GM04504 (cell line): ENCODE measurements at regions not wholly inside any gene's neighbourhood (a gene's known extent, or its start where the extent isn't known, plus 50 kb on each side); places are given as distances from the start of the nearest gene placed in this dataset.

Experiments
- DNase-seq: peaks from one replicate; pipeline ENCODE4 v3.0.0-alpha.2; 2012; ENCODE audit warnings: low read depth

DNA sequence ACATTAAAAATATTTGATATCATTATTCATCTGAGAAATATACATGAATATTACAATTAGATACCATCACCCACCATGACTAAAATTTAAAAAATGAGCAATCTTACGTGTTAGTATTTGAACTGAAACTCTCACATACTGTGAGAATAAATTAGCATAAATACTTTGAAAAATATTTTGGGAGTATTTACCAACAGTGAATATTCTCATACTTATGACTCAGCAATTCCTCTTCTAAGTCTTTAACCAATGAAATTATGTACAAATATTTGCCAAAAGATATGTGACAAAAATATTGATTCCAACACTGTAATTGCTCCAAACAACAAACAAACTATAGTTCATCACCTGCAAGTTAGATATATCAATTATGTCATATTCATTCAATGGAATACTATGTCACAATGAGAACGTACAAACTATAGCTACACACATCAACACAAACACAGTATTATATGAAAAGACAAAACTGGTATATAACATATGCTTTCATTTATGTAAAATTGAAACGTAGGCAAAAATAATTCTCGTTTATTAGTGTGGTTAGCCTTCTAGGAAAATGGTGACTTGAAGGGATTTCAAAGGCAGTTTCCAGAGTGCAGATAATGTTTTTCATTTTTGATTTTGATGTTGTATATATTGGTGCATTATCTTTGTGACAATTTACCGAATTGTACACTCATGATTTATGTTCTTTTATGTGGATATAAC is 742.2 kb downstream of the SLC16A7 start:
- no peak for DNase-seq

DNA sequence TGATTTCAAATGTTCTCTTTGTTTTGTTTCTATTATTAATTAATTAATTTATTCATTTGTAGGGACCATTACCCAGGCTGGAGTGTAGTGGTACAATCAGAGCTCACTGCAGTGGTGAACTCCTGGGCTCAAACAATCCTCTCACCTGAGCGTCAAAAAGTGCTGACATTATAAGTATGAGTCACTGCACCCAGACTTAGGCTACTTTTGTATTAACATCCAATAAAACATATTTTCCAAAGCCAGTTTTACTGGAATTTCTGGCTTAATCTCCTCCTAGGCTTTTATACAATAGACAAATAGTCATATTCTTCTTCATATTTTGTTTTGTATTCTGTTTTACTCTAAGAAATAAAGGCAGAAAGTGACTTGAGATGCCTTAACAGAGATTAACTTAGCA is 749.6 kb downstream of the SLC16A7 start:
- no peak for DNase-seq

DNA sequence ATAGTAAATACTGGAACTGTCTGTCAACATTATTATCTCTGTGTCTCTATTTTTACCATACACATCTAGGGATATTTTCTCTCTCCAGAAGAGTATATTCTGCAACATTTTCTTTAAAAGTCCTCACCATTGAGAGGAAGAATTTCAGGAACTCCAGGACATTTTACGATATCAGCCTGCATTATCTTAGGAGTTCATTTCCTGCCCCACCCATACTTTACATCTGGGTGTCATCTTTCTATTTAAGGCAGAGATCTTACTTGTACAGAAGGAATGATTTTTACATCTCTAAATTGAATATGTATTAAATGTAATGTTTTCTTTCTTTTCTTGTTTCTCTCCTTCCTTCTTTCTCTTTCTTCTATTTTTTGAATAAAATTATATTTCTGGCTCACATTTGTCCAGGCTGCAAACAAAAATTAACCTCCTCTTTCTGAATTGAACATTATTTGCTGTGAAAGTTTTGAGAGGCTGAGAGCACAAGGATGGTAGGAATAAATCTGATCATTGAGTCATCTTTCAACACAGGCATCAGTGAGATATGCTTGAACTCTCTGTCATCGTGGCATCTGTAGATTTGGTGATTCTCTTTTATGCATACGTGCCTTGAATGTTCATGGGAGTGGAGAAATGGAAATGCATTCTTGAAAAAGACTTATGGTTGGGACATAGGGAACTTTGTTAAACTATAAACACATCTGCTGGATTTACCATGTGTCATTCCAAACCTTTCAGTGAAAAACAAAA is 753.6 kb downstream of the SLC16A7 start:
- DNase-seq = no peak

DNA sequence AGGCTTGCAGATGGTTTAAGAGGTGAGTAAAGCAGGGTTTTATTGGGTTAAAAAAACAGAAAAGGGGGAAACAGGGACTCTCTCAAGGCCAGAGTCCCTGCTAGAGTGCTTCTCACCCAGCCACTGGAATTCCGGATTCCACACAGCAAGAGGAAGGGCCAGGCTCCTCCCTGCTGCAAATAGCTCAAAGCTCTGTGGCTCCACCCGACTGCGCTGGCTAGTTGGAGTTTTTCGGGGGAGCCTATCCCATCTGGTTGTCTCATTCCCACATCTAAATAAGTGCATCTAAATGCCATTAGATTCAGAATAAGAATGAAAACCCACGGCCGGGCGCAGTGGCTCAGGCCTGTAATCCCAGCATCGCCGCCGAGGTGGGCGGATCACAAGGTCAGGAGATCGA is 791.5 kb downstream of the SLC16A7 start:
- DNase-seq = no peak

DNA sequence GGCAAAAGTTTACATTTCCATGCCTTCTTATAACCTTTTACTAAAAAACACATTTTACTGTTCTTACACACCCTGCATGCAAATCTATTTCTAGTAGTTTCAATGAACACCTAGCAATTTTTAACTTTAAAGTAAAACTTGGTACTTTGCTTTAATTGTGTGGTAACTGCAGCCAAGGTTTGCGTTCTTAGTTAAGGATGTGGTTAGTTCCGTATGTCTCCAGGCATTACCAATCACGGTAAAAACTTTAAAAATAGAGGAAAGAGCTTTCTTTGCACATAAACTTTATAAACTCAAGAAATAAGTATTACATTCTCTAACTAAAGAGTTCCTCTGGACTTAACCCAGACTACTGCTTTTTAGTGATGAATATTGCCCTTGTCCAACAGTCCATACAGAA is 795.2 kb downstream of the SLC16A7 start:
- DNase-seq = no peak

DNA sequence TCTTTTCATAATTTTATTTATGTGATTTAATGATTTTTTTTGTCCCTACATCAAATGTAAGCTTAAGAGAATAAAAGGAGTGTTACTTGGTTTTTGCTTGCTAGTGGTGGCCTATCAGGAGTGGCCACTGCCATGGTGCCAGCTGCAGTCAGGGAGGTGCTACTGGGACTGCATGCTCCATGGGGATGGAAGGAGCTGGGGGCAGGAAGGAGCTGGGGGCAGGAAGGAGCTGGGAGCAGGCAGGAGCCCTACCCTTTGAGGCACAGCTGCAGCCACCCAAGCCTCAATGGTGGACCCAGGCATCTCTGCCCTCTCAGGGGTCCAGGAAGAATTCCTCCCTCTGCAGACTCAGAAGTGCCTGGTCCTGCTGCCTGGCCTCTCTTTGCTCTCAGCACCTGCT is 796.0 kb downstream of the SLC16A7 start:
- DNase-seq = no peak

DNA sequence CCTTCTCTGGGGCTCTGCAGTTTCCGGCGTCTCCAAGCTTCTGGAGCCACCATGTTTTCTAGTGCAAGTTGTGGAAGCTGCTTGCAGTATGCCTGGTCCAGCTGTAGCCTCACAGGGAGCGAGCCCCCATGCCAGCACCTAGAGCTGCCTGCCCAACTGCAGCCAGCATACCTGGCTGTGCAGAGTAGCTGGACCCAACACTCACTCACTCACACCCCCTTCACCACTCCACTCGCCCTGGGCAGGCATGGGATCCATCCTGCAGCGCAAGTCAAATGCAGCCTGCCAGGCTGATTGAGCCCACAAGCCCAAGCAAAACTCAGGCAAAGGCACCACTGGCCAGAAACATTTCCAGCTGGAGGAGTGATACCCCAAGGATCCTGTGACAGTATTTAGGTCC is 797.3 kb downstream of the SLC16A7 start:
- DNase-seq = no peak

DNA sequence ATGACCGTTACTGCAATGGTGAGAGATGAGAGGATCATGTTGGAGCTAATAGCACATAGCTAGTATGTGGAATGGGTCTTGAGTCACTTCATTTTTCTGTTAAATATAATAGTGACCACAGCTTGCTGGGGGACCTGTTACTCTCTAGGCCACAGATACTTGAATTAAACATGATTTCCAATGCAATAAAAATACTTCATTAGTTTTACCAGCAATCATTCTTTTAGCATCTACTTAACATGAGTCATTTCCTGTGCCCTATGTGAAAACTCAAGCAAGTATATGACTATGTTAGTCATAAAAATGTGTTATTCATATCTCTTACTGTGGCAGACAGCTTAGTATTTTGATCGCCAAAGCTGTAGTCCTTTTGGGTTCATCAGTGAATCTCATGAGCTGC is 798.8 kb downstream of the SLC16A7 start:
- peak; percentile 72 for DNase-seq

DNA sequence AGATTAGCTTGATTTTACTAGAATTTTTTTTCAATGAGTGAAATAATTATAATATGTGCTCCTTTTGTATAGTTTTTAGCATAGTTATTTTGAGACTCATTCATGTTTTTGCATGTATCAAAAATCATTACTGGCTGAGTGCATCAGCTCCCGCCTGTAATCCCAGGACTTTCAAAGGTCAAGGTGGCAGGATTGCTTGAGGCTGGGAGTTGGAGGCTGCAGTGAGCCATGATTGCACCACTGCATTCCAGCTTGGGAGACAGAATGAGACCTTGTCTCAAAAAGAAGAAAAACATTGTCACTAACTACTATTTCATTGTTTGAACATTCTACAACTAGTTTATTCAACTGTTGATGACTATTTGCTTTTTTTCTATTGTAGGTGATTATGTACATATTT is 802.7 kb downstream of the SLC16A7 start:
- DNase-seq = no peak

DNA sequence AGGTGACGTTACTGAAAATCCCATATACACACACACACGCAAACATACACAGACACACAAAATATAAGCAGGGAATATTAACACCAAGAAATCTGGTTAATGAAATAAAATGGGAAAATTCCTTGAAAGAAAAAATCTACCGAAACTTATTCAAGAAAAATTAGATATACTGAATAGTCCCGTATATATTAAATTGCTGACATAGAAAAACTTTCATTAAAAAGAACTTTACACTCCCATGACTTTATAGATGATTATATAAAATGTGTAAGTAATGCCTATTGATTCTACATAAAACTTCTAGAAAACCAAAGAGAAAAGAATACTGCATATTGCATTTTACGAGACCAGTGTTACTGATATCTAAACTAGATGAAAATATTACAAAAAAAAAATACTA is 803.2 kb downstream of the SLC16A7 start:
- DNase-seq = no peak

DNA sequence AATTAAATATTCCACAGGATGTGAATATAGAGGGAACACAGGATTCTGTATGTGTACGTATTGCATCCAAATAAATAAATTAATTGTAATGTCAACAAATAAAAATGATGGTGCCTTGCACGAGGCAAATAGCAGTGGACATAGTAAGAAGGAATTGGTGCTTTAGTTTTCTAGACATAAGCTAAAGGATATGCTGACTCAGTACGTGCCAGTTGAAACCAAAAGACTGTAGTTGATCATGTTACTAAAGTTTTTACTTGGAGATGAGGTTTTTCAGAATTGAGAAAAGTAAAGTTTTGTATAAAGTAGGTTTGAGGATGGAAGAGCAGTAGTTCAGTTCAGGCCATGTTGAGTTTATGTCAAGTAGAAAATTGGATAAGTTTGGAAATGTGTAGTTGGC is 807.2 kb downstream of the SLC16A7 start:
- DNase-seq = no peak

DNA sequence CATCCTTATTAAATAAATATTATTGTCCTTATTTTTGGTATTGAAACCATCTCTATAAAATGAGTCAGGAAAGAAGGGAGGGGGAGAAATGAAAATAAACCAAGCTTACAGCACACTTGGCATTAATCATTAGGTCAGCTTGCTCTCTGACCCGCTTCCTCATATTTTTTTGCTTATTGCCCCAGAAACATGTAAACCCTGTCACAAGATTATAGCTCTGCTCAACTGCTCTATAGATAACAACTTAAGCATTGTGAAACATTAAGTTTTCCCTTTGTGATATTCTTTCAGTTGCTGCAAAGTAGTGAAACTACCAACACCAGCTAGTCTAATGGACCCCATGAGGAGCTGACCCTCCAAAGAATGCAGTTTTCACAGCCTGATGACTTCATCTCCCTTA is 819.5 kb downstream of the SLC16A7 start:
- DNase-seq = no peak

DNA sequence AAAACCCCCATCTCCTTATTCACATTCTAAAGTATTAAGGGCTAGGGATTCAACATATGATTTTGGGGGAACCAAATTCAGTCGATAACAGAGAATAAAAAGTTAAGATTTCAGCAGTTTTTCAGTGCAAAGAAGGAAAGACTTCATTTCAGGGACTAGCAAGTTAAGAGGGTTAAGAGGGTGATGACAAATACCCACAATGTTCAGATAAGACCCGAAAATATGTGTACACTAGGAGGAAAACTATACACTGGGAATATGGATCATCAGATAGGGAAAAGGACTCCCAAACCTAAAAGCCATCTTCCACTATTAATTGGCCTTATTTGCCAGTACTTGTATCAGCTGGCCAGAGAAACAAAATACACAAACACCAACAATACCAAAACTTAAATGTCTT is 824.2 kb downstream of the SLC16A7 start:
- no peak for DNase-seq

DNA sequence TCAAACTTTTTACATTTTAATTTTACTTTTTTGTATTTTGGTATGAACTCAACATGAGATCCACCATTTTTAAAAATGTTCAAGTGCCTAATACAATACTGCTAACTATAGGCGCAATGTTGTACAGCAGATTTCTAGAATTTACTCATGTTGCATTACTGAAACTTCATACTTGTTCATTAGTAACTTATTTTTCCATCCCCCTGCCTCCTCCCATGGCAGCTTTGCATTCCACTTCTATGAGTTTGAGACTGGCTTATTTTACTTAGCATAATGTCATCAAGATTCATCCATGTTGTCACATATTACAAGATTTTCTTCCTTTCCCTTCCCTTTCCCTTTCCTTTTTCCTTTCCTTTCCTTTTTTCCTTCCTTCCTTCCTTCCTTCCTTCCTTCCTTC is 825.9 kb downstream of the SLC16A7 start:
- DNase-seq = no peak

DNA sequence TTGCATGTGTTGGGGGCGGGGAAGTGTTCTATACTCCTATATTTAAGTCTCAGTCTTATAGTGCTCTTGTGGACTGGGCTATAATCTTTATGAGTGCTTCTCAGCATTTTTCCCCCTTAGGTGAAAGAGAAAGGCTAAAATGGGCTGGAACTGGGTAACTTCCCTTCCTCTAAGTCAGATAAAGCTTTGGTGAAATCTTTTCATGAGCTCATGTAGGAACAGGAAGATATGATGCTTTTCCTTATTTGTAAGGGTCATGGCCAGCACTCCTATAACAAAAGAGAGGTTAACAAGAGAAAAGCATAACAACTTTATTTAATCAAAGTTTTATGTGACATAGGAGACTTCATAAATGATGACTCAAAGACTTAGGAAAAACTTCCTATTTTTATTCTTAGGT is 841.5 kb downstream of the SLC16A7 start:
- no peak for DNase-seq

DNA sequence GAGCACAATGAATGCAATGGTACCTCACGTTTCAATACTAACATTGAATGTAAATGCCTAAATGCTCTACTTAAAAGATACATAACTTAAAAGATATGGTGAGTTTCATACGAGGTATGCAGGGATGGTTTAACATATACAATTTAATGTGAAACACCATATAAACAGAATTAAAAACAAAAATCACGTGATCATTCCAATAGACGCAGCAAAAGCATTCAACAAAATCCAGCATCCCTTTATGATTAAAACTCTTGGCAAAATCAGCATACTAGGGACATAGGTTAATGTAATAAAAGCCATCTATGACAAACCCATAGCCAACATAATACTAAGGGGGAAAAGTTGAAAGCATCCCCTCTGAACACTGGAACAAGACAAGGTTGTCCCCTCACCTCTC is 845.7 kb downstream of the SLC16A7 start:
- no peak for DNase-seq

DNA sequence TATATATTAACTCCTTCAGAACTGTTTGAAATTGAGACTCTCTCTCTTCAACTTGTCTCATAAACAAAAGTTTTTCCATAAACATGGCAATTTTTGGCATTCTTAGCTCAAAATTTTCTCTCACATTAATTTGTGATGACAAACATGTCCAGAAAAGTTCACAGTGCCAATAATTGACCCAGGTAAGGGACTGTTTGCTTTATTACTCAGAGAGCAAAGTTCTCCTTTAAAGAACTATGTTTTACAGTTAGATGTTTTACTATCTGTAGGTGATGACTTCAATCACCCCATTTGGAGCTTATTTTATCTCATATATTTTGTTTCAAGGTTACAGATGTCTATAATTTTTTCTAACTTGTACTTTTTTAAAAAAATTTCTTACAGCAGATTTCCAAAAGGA is 855.6 kb downstream of the SLC16A7 start:
- no peak for DNase-seq

DNA sequence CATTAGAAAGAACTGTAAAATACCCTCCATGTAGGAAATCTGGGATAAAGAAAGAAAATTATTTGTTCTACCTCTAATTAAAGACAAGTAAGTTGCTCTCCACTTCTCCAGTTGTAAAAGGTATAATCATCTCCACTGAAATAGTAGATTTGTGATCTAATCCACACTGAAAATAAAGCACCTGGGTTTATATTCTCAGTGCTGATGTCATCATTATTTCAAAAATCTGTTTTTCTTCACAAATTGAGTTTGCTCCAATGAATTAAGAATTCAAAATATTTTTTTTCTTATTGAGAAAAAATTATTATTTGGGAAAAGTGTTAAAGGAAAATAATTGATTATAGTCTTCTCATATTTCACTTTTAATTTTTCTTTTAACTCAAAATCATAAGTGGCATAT is 869.2 kb downstream of the SLC16A7 start:
- DNase-seq = no peak

DNA sequence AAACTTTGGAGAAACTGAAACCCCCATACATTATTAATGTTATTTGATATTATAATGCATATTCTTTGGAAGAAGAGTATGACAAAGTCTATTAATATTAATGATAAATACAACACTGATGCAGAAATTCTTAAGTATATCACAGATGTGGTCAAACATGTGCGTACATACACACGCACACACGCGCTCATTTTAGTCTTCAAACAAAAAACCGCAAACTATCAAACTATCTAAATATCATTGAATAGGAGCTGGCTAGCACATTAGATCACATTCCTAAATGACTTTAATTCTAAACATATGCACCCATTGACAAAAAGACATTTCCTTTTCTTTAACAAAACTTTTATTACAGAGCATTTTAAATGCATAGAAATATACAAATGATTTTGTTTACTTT is 872.7 kb downstream of the SLC16A7 start:
- DNase-seq = no peak

DNA sequence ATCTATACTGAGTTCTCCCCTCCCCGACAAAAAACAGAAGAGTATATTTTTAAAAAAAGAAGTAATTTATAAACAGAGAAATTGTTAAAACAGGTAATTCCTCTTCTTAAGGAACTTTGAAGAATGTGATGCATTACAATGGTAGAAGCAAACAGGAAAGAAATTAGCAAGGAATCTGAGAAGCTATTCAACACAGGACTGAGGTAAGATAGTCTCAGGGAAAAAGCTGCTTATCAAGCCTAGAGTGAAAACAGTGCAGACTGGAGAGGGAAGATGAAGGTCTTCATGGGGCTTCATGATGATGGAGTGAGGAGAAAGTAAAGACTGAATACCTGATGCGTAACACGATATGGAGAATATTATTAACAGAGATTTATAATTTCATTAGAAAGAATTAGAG is 880.0 kb downstream of the SLC16A7 start:
- DNase-seq = no peak

DNA sequence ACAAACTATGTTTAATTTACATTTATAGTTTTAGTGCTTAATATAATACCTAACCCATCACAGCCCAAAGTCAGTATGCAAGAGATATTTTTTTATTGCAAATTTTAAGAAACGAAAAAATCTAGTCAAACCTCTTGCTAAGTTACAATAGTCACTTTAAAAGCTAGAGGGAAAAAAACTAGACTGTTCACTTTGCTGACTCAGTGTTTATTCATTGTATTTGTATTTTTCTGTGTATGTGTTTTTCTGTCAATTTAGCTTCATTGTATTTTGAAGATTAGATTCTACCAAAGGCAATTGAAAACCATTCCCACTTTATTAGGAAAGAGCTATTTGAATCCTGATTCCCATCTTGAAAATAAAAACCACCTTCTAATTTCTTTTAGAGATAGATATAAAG is 891.5 kb downstream of the SLC16A7 start:
- no peak for DNase-seq

DNA sequence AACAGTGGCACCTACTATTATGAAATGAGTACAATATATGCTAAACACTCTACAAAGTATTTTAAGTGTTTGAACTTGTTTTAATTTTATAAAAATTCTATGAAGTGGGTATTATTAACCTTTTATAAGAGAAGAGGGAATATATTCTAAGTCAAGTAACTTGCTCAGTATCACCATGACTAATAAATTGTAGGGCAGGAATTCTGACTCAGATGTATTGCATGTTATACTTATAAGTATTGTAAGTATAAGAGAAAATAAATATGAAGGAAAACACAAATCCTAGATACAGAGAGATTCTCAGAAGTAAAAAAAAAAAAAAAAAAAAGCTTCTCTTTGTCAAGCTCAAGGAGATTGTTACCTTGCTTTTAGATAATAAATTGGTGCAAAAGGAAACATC is 893.2 kb downstream of the SLC16A7 start:
- DNase-seq = no peak

DNA sequence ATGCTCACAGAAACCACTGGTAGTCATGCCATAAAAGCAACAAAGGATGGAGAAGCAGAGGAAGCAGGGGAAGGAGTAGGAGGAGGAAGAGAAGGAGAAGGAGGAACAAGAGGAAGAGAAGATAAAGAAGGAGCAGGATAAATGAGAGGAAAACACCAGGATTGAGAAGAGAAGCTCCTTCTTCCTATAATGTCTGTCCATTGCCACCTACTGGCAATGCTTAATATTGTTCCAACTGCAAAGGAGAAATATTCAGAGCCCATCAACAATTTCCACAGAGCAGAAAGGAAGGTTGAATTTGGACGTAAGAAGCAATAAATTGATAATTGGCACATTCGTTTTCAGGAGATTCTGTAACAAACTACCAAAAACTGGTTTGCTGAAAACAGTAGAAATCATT is 898.4 kb downstream of the SLC16A7 start:
- DNase-seq = peak; percentile 28

DNA sequence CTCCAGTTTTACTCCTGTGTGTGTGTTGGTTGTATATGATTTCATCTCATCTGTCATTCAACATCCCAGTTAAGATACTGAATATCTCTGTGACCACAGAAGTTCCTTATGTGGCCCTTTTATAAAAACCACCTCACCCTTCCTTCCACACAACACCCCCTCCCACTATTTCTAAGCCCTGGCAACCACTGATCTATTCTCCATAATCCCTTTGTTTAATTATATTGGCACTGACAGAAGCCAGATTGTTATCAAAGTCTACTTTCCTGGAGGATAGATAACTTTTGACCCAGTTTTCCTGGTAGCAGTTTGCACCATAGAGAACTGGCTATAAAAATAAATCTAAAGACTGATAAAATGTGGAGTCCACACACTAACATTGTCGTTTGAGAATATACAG is 902.8 kb downstream of the SLC16A7 start:
- DNase-seq = no peak
